Dermis microvascular lymphatic vessel endothelial cell (primary cell): ENCODE measurements at regions not wholly inside any gene's neighbourhood (a gene's known extent, or its start where the extent isn't known, plus 50 kb on each side); places are given as distances from the start of the nearest gene placed in this dataset.

Experiments used
- DNase-seq, 2 donors: peaks; one replicate each; pipeline versions ENCODE4 v3.0.0 to v3.0.0-alpha.2; 2010; ENCODE audit warnings: low read depth in 2 of 2

- no peak for DNase-seq
These were observed 113.0 kb downstream of the MMRN1 start for GRCh38 chr4:90007494-90008167.

- no peak for DNase-seq
These were observed 114.3 kb upstream of the CCSER1 start for GRCh38 chr4:90012918-90013317.

- DNase-seq = no peak
These were observed 102.7 kb upstream of the CCSER1 start for GRCh38 chr4:90024519-90024918.

GRCh38 chr4:90025248-90025647 lies 101.9 kb upstream of the CCSER1 start:
- DNase-seq = peak; percentile 1 to 28

- no peak for DNase-seq
These were observed 99.6 kb upstream of the CCSER1 start for GRCh38 chr4:90027565-90027964.

GRCh38 chr4:90028460-90028859 lies 98.7 kb upstream of the CCSER1 start:
- no peak for DNase-seq

- DNase-seq = no peak
These were observed 97.0 kb upstream of the CCSER1 start for GRCh38 chr4:90030202-90030601.

- DNase-seq = no peak
These were observed 96.2 kb upstream of the CCSER1 start for GRCh38 chr4:90030953-90031352.

GRCh38 chr4:90039122-90039521 lies 88.1 kb upstream of the CCSER1 start:
- no peak for DNase-seq

GRCh38 chr4:90051999-90052398 lies 75.2 kb upstream of the CCSER1 start:
- no peak for DNase-seq

- no peak for DNase-seq
These were observed 70.1 kb upstream of the CCSER1 start for GRCh38 chr4:90057091-90057490.

GRCh38 chr4:90060039-90060438 lies 67.2 kb upstream of the CCSER1 start:
- DNase-seq = no peak

- DNase-seq = no peak
These were observed 65.3 kb upstream of the CCSER1 start for GRCh38 chr4:90061881-90062280.

GRCh38 chr4:90064196-90064595 lies 63.0 kb upstream of the CCSER1 start:
- DNase-seq = no peak

GRCh38 chr4:90069151-90069550 lies 58.0 kb upstream of the CCSER1 start:
- DNase-seq = no peak

- no peak for DNase-seq
These were observed 55.6 kb upstream of the CCSER1 start for GRCh38 chr4:90071289-90072235.

- DNase-seq = no peak
These were observed 52.8 kb upstream of the CCSER1 start for GRCh38 chr4:90074322-90074886.
